Esophagus squamous epithelium (tissue), 5 donors: ENCODE measurements at regions not wholly inside any gene's neighbourhood (a gene's known extent, or its start where the extent isn't known, plus 50 kb on each side); places are given as distances from the start of the nearest gene placed in this dataset.
A peak's percentile ranks its signal among the peaks of the same experiment; 100 is the strongest.

Experiments
- DNase-seq: peaks from one replicate; lab custom pipeline; 2025; lab: John Stamatoyannopoulos, UW
- H3K27ac ChIP-seq, 4 donors: fragments of 200-600 bp; sonication (generic); one replicate each; pipeline ENCODE4 v1.5.1; 2016 to 2019; ENCODE audit warnings: mild to moderate bottlenecking in 1 of 4
- H3K27me3 ChIP-seq, 4 donors: fragments of 200-600 bp; sonication (generic); 1 replicate in 3 of 4; 2 replicates in 1 of 4; pipeline versions ENCODE4 v1.5.1 to v1.6.0; 2017 to 2021; ENCODE audit warnings: antibody characterized with exemption in 1 of 4
- H3K36me3 ChIP-seq, 3 donors: fragments of 200-600 bp; sonication (generic); one replicate each; pipeline ENCODE4 v1.5.1; 2016 to 2019
- H3K4me1 ChIP-seq, 3 donors: fragments of 200-600 bp; sonication (generic); one replicate each; pipeline ENCODE4 v1.5.1; 2017 to 2019
- H3K4me3 ChIP-seq, 4 donors: fragments of 200-600 bp; sonication (generic); 1 replicate in 3 of 4; 2 replicates in 1 of 4; pipeline ENCODE4 v1.5.1; 2016 to 2019; ENCODE audit warnings: mild to moderate bottlenecking in 2 of 4, moderate library complexity in 1 of 4
- H3K9me3 ChIP-seq, 3 donors: fragments of 200-600 bp; sonication (generic); one replicate each; pipeline ENCODE4 v1.5.1; 2016 to 2019
- POLR2A ChIP-seq, 4 donors: fragments of 450-650 bp; IDR thresholded peaks; one replicate each; pipeline ENCODE4 v1.6.1; 2017; ENCODE audit warnings: antibody characterized with exemption in 4 of 4, mild to moderate bottlenecking in 4 of 4, moderate library complexity in 3 of 4
- WGBS, 2 donors: methylation state at CpG; one replicate each; pipeline ENCODE4 v1.1.5; 2018; 5-methylcytosine and 5-hydroxymethylcytosine counted together
- intact Hi-C: fragments of 100-400 bp; cut with DNase I; formaldehyde crosslinking; loops from one replicate; pipeline ENCODE4 v1.15.0; 2022
- TF ChIP-seq, protein P1 (sequence below), 6 experiments: fragments of 450-650 bp in 4 of 6; fragments of 200-600 bp in 2 of 6; sonication (generic) in 2 of 6; IDR thresholded peaks; one replicate each; pipeline ENCODE4 v1.5.1; 2016 to 2019; ENCODE audit warnings: antibody characterized with exemption in 6 of 6, mild to moderate bottlenecking in 4 of 6, moderate library complexity in 4 of 6
- donor health status: DM: yes; HTN: yes; CAD: no.

GRCh38 chr18:73981796-73982195 is 165.8 kb downstream of the FBXO15 start:
- no peak for TF ChIP-seq POLR2A (IDR thresholded peaks at IDR 0.05)
- TF ChIP-seq, protein P1, sequence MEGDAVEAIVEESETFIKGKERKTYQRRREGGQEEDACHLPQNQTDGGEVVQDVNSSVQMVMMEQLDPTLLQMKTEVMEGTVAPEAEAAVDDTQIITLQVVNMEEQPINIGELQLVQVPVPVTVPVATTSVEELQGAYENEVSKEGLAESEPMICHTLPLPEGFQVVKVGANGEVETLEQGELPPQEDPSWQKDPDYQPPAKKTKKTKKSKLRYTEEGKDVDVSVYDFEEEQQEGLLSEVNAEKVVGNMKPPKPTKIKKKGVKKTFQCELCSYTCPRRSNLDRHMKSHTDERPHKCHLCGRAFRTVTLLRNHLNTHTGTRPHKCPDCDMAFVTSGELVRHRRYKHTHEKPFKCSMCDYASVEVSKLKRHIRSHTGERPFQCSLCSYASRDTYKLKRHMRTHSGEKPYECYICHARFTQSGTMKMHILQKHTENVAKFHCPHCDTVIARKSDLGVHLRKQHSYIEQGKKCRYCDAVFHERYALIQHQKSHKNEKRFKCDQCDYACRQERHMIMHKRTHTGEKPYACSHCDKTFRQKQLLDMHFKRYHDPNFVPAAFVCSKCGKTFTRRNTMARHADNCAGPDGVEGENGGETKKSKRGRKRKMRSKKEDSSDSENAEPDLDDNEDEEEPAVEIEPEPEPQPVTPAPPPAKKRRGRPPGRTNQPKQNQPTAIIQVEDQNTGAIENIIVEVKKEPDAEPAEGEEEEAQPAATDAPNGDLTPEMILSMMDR (IDR thresholded peaks at IDR 0.05): no peak
- Histone ChIP-seq H3K27ac (no peak overlapping the region), H3K36me3 (no peaks in the 10 kb centered on the region), H3K4me1 (no peaks in the 10 kb centered on the region), H3K27me3 (no peaks in the 10 kb centered on the region), H3K9me3 (no peaks in the 10 kb centered on the region), H3K4me3 (no peak overlapping the region)
- no peak for DNase-seq
- intact Hi-C loops: no loop called here
- 31 to 36% methylated on average over 4 of the region's 4 CpGs for WGBS, 2 donors

DNA sequence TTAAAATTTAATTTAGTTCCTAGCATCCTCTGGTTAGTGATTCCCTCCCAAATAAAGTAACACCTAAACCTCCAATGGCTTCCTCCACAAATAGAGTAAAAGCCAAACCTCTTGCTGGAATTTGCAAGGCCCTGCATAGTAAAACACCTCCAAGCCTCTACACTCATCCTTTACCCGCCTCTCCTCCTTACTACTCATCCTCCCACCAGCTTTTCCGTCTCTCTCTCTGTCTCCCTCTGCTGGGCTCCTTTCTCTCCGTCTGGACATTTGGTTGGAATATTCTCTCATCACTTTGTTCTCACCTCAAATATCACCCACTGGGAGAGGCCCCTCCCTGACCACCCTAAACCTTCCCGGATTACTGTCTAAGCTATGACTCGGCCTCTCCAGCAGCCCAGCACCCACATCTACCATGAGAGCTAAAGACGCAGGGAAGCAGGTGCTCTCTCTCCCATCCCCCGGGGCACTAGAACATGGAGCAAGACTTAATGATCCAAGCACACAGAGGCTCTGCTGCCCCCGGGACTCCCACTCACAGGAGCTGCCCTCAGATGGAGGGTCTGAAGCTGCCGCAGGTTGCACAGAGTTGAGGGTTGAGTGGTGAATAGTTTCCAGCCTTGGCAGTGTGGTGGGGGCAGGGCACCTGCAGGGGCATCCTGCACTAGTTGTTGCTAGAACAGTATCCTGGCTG is 167.2 kb downstream of the FBXO15 start:
- Histone ChIP-seq H3K27me3 (no peaks in the 10 kb centered on the region), H3K4me1 (no peaks in the 10 kb centered on the region), H3K9me3 (no peaks in the 10 kb centered on the region), H3K36me3 (no peaks in the 10 kb centered on the region), H3K27ac (no peak overlapping the region), H3K4me3 (no peak overlapping the region)
- intact Hi-C loops: no loop called here
- 60 to 77% methylated on average over 7 to 8 of the region's 9 CpGs for WGBS, 2 donors
- DNase-seq: no peak
- TF ChIP-seq POLR2A (IDR thresholded peaks at IDR 0.05): no peak
- TF ChIP-seq, protein P1 (IDR thresholded peaks at IDR 0.05): peak in 1 of 6 experiments; percentile 32

DNA sequence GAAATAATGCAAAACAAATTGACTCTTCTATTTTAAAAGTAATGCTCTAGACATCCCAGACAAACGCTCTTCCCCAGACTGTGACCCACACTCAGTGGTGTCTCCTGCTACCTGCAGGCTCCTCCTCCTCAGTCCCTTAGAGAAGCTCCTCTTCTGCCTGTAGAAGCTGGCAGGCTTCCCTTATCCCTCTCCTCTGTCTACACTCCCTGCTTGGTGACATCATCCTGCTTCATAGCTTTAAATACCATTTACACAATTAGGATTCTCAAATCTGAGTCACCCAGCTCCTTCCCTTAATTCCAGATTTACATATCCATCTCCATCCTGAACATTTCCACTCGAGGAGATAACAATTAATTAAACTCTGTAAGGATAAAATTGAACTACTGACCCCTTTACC is 167.9 kb downstream of the FBXO15 start:
- no peaks in the 10 kb centered on the region for H3K9me3 ChIP-seq
- H3K27ac ChIP-seq: no peak overlapping the region
- no peak for DNase-seq
- no peak overlapping the region for H3K4me3 ChIP-seq
- intact Hi-C loops: no loop called here
- 29 to 34% methylated on average over 2 of the region's 2 CpGs for WGBS, 2 donors
- H3K27me3 ChIP-seq: no peaks in the 10 kb centered on the region
- H3K36me3 ChIP-seq: no peaks in the 10 kb centered on the region
- H3K4me1 ChIP-seq: no peaks in the 10 kb centered on the region
- TF ChIP-seq, protein P1 (IDR thresholded peaks at IDR 0.05): no peak
- no peak for TF ChIP-seq POLR2A (IDR thresholded peaks at IDR 0.05)

DNA sequence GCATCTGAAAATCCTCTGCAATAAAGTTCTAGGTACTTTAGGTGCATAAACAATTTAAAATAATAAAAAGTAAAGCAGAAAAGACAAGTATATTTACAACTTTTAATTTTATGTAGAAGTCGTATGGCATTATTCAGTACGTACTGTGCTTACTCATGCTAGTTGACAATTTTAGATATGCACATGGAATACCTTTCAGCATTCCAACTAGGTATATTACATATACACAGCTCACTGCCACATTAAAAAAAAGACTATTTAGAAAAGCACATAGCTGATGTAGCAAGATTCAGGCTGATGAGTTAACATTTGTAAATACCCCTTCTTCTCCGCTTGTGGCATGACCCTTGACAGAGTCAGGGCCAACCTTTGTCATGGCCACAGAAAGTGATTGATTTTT is 171.2 kb downstream of the FBXO15 start:
- Histone ChIP-seq H3K27ac (no peak overlapping the region), H3K27me3 (no peaks in the 10 kb centered on the region), H3K36me3 (no peaks in the 10 kb centered on the region), H3K4me1 (no peaks in the 10 kb centered on the region), H3K9me3 (no peaks in the 10 kb centered on the region), H3K4me3 (no peak overlapping the region)
- intact Hi-C loops: no loop called here
- TF ChIP-seq POLR2A (IDR thresholded peaks at IDR 0.05): no peak
- TF ChIP-seq, protein P1 (IDR thresholded peaks at IDR 0.05): no peak
- no peak for DNase-seq
- WGBS, 2 donors: 39 to 46% methylated on average over 3 of the region's 3 CpGs

DNA sequence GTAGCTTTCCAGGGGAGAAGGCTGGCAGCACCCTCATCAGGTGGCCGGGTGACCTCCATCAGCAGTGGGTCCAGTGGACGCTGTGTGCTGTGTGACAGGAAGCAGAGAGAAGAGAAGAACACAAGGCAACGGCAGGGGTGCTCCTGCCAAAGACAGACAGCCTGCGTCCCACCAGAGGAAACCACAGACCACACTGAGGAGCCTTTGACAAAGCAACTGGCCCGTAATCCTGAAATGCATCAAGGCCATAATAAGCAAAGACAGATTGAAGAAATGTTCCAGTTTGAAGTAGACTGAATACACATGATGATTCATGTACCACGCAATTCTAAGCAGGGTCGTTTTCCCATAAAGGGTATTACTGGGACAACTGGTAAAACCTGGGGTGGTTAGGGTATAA is 172.4 kb downstream of the FBXO15 start:
- WGBS, 2 donors: 51 to 54% methylated on average over 7 of the region's 7 CpGs
- DNase-seq: no peak
- no peak overlapping the region for H3K4me3 ChIP-seq
- intact Hi-C loops: no loop called here
- no peaks in the 10 kb centered on the region for H3K9me3 ChIP-seq
- H3K4me1 ChIP-seq: no peaks in the 10 kb centered on the region
- H3K27me3 ChIP-seq: no peaks in the 10 kb centered on the region
- no peaks in the 10 kb centered on the region for H3K36me3 ChIP-seq
- TF ChIP-seq, protein P1 (IDR thresholded peaks at IDR 0.05): no peak
- TF ChIP-seq POLR2A (IDR thresholded peaks at IDR 0.05): no peak
- no peak overlapping the region for H3K27ac ChIP-seq
